ENCODE measurements at regions not wholly inside any gene's neighbourhood (a gene's known extent, or its start where the extent isn't known, plus 50 kb on each side); places are given as distances from the start of the nearest gene placed in this dataset.
"Not testable (repeated sequence)": the region's sequence is repeated elsewhere in the genome, so short reads cannot be mapped to it uniquely, and the experiment has no call there.

DNA sequence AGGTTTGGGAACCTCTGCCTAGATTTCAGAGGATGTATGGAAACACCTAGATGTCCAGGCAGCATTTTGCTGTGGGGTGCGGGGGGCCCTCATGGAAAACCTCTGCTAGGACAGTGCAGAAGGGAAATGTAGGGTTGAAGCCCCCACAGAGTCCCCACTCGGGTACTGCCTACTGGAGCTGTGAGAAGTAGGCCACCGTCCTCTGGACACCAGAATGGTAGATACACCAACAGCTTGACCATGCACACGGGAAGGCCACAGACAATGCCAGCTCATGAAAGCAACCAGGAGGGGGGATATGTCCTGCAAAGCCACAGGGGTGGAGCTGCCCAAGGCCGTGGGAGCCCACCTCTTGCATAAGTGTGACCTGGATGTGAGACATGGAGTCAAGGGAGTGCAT, 1336.5 kb downstream of the SPATA31A7 start:
- DNase-seq; intact Hi-C loops (cut with DNase I, micrococcal nuclease); ATAC-seq: not testable (repeated sequence)

DNA sequence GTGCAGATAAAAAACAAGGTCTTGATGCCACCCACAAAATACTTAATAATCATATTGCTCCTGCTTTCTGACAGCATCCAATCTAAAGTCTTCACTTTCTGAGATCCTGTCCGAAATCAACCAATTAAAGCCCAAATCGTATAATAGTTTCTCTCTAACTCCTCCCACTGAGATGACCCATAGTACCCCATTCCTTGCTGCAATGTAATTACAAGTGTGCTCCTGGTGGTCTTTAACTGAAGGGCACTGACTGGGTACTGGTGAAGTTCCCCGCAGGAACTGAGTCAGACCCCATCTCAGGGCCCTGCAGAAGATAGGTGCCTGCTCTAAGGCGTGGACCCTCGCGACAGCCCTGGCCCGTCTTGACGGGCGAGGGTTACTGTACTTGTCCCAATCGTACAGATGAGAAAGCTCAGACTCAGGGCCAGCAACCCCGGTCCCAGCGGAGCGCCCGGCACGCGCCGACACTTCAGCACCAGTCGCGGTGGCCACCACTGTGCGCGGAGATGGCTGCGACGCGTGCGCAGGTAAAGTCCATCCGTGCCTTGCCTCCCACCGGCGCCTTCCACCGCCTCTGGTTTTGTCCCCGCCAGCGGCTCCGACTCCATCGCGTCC, 1342.4 kb downstream of the SPATA31A7 start:
- intact Hi-C loops (cut with DNase I, micrococcal nuclease); ATAC-seq; DNase-seq: not testable (repeated sequence)

GRCh38 chr9:62532777-62533173, 1342.9 kb downstream of the SPATA31A7 start:
- peak in 1 of 2 donors; percentile 23 for DNase-seq
- ATAC-seq; intact Hi-C loops (cut with DNase I, micrococcal nuclease): not testable (repeated sequence)

DNA sequence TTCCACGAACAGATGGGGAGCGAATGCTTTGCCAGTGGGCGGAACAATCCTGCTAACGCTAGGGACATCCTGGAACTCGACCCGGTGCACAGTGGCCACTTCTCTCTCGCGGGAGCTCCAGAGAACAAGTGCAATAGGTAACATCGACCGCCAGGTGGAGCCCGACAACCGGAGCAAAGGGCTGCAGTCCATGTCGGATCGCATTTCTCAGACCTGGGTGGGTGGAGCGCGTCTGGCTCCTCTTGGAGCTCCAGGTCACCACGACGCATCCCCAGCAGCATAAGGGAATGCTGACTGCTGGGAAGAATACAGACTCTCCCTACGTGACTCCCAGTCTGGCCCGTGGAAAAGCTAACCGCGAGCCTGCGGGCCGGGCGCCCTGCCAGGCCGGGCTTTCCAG, 1360.7 kb downstream of the SPATA31A7 start:
- ATAC-seq, result peak; percentile 65
- intact Hi-C loops (cut with DNase I, micrococcal nuclease); DNase-seq: not testable (repeated sequence)

DNA sequence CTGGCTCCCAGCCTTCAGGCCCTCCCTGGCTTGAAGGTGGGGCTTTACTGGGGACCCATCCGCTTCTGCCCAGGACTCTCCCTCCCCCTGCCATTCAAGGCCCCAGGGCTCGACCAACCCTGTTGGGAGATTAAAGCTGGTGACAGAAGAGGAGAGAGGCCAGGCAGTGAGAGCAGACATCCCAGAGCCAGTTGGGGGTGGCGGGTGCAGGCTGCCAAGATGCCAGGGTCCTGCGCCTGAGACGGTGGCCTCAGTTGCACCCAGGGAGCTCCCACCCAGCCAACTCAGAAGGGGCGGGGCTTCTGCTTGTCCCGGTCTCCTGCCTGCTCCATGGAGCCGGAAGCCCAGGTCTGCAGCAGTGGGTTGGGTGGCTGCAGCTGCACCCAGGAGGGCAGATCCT, 1370.8 kb downstream of the SPATA31A7 start:
- intact Hi-C loops (cut with DNase I, micrococcal nuclease); DNase-seq; ATAC-seq: not testable (repeated sequence)

GRCh38 chr9:62565132-62565531, 1375.3 kb downstream of the SPATA31A7 start:
- DNase-seq; ATAC-seq; intact Hi-C loops (cut with DNase I, micrococcal nuclease): not testable (repeated sequence)

DNA sequence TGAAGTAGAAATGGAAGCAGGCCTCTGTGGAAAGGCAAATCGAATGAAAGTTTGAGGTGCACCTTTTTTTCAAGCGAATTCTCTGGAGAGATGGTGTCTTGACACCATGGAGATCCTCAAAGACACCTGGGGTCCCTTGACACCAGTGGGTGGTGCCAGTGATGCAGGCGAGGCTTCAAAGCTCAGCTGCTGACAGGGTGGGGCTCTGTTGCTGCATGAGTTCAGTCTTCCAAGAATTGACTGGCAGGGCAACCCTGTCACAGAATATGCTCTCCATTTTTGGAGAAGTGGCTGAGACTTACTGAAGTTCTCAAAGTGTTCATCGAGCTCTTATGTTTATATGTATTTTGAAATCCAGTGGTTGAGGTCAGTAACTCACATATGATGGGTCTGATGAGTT, 1376.6 kb downstream of the SPATA31A7 start:
- ATAC-seq; DNase-seq; intact Hi-C loops (cut with DNase I, micrococcal nuclease): not testable (repeated sequence)

GRCh38 chr9:62597128-62597527, 1407.3 kb downstream of the SPATA31A7 start:
- ATAC-seq; intact Hi-C loops (cut with DNase I, micrococcal nuclease); DNase-seq: not testable (repeated sequence)
